ENCODE measurements at regions not wholly inside any gene's neighbourhood (a gene's known extent, or its start where the extent isn't known, plus 50 kb on each side); places are given as distances from the start of the nearest gene placed in this dataset.

GRCh38 chr22:47299863-47300697 lies 537.6 kb downstream of the TBC1D22A start:
- no peaks in the 10 kb centered on the region for H3K27me3 ChIP-seq (ENCODE audit: low read length)
- H3K4me1 ChIP-seq (ENCODE audit: low read length) = no peaks in the 10 kb centered on the region
- no peak overlapping the region for H3K4me3 ChIP-seq (ENCODE audit: low read length)
- H3K27ac ChIP-seq (ENCODE audit: low read length) = no peak overlapping the region
- no peaks in the 10 kb centered on the region for H3K79me2 ChIP-seq (ENCODE audit: low read length)
- no peak for DNase-seq
- no peaks in the 10 kb centered on the region for H3K9me2 ChIP-seq (replicated peaks; ENCODE audit: insufficient read depth, low read length)
- H4K20me1 ChIP-seq (ENCODE audit: insufficient read depth, low read depth, low read length) = no peaks in the 10 kb centered on the region
- H2AFZ ChIP-seq (ENCODE audit: low read length) = no peak overlapping the region
- no peak overlapping the region for H3K9ac ChIP-seq (ENCODE audit: low read length)
- no peak overlapping the region for H3K4me2 ChIP-seq (ENCODE audit: low read depth, low read length, poor library complexity, severe bottlenecking)
- H3K36me3 ChIP-seq (ENCODE audit: insufficient read depth, low read length) = no peaks in the 10 kb centered on the region
- no peaks in the 10 kb centered on the region for H3K9me3 ChIP-seq (ENCODE audit: low read length)

- Histone ChIP-seq H3K4me3 (ENCODE audit: low read length) (no peak overlapping the region), H2AFZ (ENCODE audit: low read length) (no peak overlapping the region), H3K4me1 (ENCODE audit: low read length) (no peaks in the 10 kb centered on the region), H4K20me1 (ENCODE audit: insufficient read depth, low read depth, low read length) (no peaks in the 10 kb centered on the region), H3K9me3 (ENCODE audit: low read length) (no peaks in the 10 kb centered on the region), H3K9me2 (replicated peaks; ENCODE audit: insufficient read depth, low read length) (no peaks in the 10 kb centered on the region), H3K36me3 (ENCODE audit: insufficient read depth, low read length) (no peaks in the 10 kb centered on the region), H3K4me2 (ENCODE audit: low read depth, low read length, poor library complexity, severe bottlenecking) (no peak overlapping the region), H3K9ac (ENCODE audit: low read length) (no peak overlapping the region), H3K27me3 (ENCODE audit: low read length) (no peaks in the 10 kb centered on the region), H3K27ac (ENCODE audit: low read length) (no peak overlapping the region), H3K79me2 (ENCODE audit: low read length) (no peaks in the 10 kb centered on the region)
- DNase-seq = no peak
Measured at GRCh38 chr22:47299211-47299862, 536.9 kb downstream of the TBC1D22A start.

GRCh38 chr22:47298017-47298785 lies 535.8 kb downstream of the TBC1D22A start:
- Histone ChIP-seq H2AFZ (ENCODE audit: low read length) (no peak overlapping the region), H3K9me2 (replicated peaks; ENCODE audit: insufficient read depth, low read length) (no peaks in the 10 kb centered on the region), H3K79me2 (ENCODE audit: low read length) (no peaks in the 10 kb centered on the region), H4K20me1 (ENCODE audit: insufficient read depth, low read depth, low read length) (peaks cover 3% of the 10 kb centered on the region; the same call in 1 of the 2 replicates), H3K4me3 (ENCODE audit: low read length) (no peak overlapping the region), H3K9ac (ENCODE audit: low read length) (no peak overlapping the region), H3K9me3 (ENCODE audit: low read length) (no peaks in the 10 kb centered on the region), H3K27ac (ENCODE audit: low read length) (no peak overlapping the region), H3K4me2 (ENCODE audit: low read depth, low read length, poor library complexity, severe bottlenecking) (no peak overlapping the region), H3K4me1 (ENCODE audit: low read length) (no peaks in the 10 kb centered on the region), H3K27me3 (ENCODE audit: low read length) (no peaks in the 10 kb centered on the region), H3K36me3 (ENCODE audit: insufficient read depth, low read length) (no peaks in the 10 kb centered on the region)
- no peak for DNase-seq

GRCh38 chr22:47297261-47298016 lies 535.0 kb downstream of the TBC1D22A start:
- H3K4me1 ChIP-seq (ENCODE audit: low read length) = no peaks in the 10 kb centered on the region
- H3K9me3 ChIP-seq (ENCODE audit: low read length) = no peaks in the 10 kb centered on the region
- H3K79me2 ChIP-seq (ENCODE audit: low read length) = no peaks in the 10 kb centered on the region
- no peaks in the 10 kb centered on the region for H3K27me3 ChIP-seq (ENCODE audit: low read length)
- no peak for DNase-seq
- no peak overlapping the region for H3K27ac ChIP-seq (ENCODE audit: low read length)
- H3K36me3 ChIP-seq (ENCODE audit: insufficient read depth, low read length) = no peaks in the 10 kb centered on the region
- peaks cover 3% of the 10 kb centered on the region; the same call in 1 of the 2 replicates for H4K20me1 ChIP-seq (ENCODE audit: insufficient read depth, low read depth, low read length)
- no peak overlapping the region for H3K4me2 ChIP-seq (ENCODE audit: low read depth, low read length, poor library complexity, severe bottlenecking)
- no peak overlapping the region for H3K9ac ChIP-seq (ENCODE audit: low read length)
- no peaks in the 10 kb centered on the region for H3K9me2 ChIP-seq (replicated peaks; ENCODE audit: insufficient read depth, low read length)
- H3K4me3 ChIP-seq (ENCODE audit: low read length) = no peak overlapping the region
- H2AFZ ChIP-seq (ENCODE audit: low read length) = no peak overlapping the region

GRCh38 chr22:47296405-47297260 lies 534.2 kb downstream of the TBC1D22A start:
- no peaks in the 10 kb centered on the region for H3K4me1 ChIP-seq (ENCODE audit: low read length)
- no peaks in the 10 kb centered on the region for H3K79me2 ChIP-seq (ENCODE audit: low read length)
- H3K9ac ChIP-seq (ENCODE audit: low read length) = no peak overlapping the region
- no peak for DNase-seq
- no peak overlapping the region for H2AFZ ChIP-seq (ENCODE audit: low read length)
- H3K36me3 ChIP-seq (ENCODE audit: insufficient read depth, low read length) = no peaks in the 10 kb centered on the region
- no peak overlapping the region for H3K27ac ChIP-seq (ENCODE audit: low read length)
- no peak overlapping the region for H3K4me2 ChIP-seq (ENCODE audit: low read depth, low read length, poor library complexity, severe bottlenecking)
- no peaks in the 10 kb centered on the region for H3K9me3 ChIP-seq (ENCODE audit: low read length)
- no peaks in the 10 kb centered on the region for H3K27me3 ChIP-seq (ENCODE audit: low read length)
- H4K20me1 ChIP-seq (ENCODE audit: insufficient read depth, low read depth, low read length) = peaks cover 3% of the 10 kb centered on the region; the same call in 1 of the 2 replicates
- no peaks in the 10 kb centered on the region for H3K9me2 ChIP-seq (replicated peaks; ENCODE audit: insufficient read depth, low read length)
- no peak overlapping the region for H3K4me3 ChIP-seq (ENCODE audit: low read length)

GRCh38 chr22:47295982-47296381 lies 533.5 kb downstream of the TBC1D22A start:
- Histone ChIP-seq H3K9me2 (replicated peaks; ENCODE audit: insufficient read depth, low read length) (no peaks in the 10 kb centered on the region), H3K36me3 (ENCODE audit: insufficient read depth, low read length) (no peaks in the 10 kb centered on the region), H3K9me3 (ENCODE audit: low read length) (no peaks in the 10 kb centered on the region), H3K27me3 (ENCODE audit: low read length) (no peaks in the 10 kb centered on the region), H3K4me2 (ENCODE audit: low read depth, low read length, poor library complexity, severe bottlenecking) (no peak overlapping the region), H4K20me1 (ENCODE audit: insufficient read depth, low read depth, low read length) (peaks cover 3% of the 10 kb centered on the region; the same call in 1 of the 2 replicates), H3K4me3 (ENCODE audit: low read length) (no peak overlapping the region), H3K79me2 (ENCODE audit: low read length) (no peaks in the 10 kb centered on the region), H2AFZ (ENCODE audit: low read length) (no peak overlapping the region), H3K9ac (ENCODE audit: low read length) (no peak overlapping the region), H3K27ac (ENCODE audit: low read length) (no peak overlapping the region), H3K4me1 (ENCODE audit: low read length) (no peaks in the 10 kb centered on the region)
- no peak for DNase-seq

GRCh38 chr22:47295226-47295901 lies 532.9 kb downstream of the TBC1D22A start:
- no peak overlapping the region for H3K9ac ChIP-seq (ENCODE audit: low read length)
- H4K20me1 ChIP-seq (ENCODE audit: insufficient read depth, low read depth, low read length) = peaks cover 3% of the 10 kb centered on the region; the same call in 1 of the 2 replicates
- no peak for DNase-seq
- H3K79me2 ChIP-seq (ENCODE audit: low read length) = no peaks in the 10 kb centered on the region
- H3K4me2 ChIP-seq (ENCODE audit: low read depth, low read length, poor library complexity, severe bottlenecking) = no peak overlapping the region
- H3K4me3 ChIP-seq (ENCODE audit: low read length) = no peak overlapping the region
- no peaks in the 10 kb centered on the region for H3K9me3 ChIP-seq (ENCODE audit: low read length)
- H3K36me3 ChIP-seq (ENCODE audit: insufficient read depth, low read length) = no peaks in the 10 kb centered on the region
- H3K4me1 ChIP-seq (ENCODE audit: low read length) = no peaks in the 10 kb centered on the region
- no peaks in the 10 kb centered on the region for H3K9me2 ChIP-seq (replicated peaks; ENCODE audit: insufficient read depth, low read length)
- H3K27ac ChIP-seq (ENCODE audit: low read length) = no peak overlapping the region
- no peak overlapping the region for H2AFZ ChIP-seq (ENCODE audit: low read length)
- H3K27me3 ChIP-seq (ENCODE audit: low read length) = no peaks in the 10 kb centered on the region

Data from Karpas-422 (cell line).